ENCODE measurements at regions not wholly inside any gene's neighbourhood (a gene's known extent, or its start where the extent isn't known, plus 50 kb on each side); places are given as distances from the start of the nearest gene placed in this dataset.

GRCh38 chr10:111856631-111857030, 326.9 kb downstream of the GPAM start:
- TF ChIP-seq CTCF (conservative IDR thresholded peaks at IDR 0.05) = no peak; the same call in 1 of the 2 replicates
- no peak for TF ChIP-seq EZH2 (IDR thresholded peaks at IDR 0.05; ENCODE audit: low read depth)
- Histone ChIP-seq H3K79me2 (ENCODE audit: low read depth) (no peaks in the 10 kb centered on the region), H3K27ac (no peak overlapping the region), H3K4me1 (replicated peaks; ENCODE audit: insufficient read depth) (no peaks in the 10 kb centered on the region), H3K4me3 (no peak overlapping the region), H3K9me3 (ENCODE audit: insufficient read depth, low read depth) (no peaks in the 10 kb centered on the region), H3K4me2 (no peak overlapping the region), H2AFZ (no peak overlapping the region), H3K9me2 (ENCODE audit: insufficient read depth) (no peaks in the 10 kb centered on the region), H3F3A (ENCODE audit: insufficient read depth, low read depth) (no peaks in the 10 kb centered on the region), H4K20me1 (ENCODE audit: insufficient read depth) (no peaks in the 10 kb centered on the region), H3K36me3 (ENCODE audit: low read depth) (no peaks in the 10 kb centered on the region), H3K27me3 (ENCODE audit: insufficient read depth, low read depth) (no peaks in the 10 kb centered on the region)
- no TSS peak for BruUV-seq (replicated peaks)
- no peak for DNase-seq
- CTCF ChIA-PET = no interaction called here
- intact Hi-C loops (cut with micrococcal nuclease; ENCODE audit: unreplicated experiment) = no loop called here
- POLR2A ChIA-PET (ENCODE audit: unreplicated experiment) = no interaction called here

- Histone ChIP-seq H3K9me3 (ENCODE audit: insufficient read depth, low read depth) (no peaks in the 10 kb centered on the region), H2AFZ (no peak overlapping the region), H3K4me3 (no peak overlapping the region), H4K20me1 (ENCODE audit: insufficient read depth) (no peaks in the 10 kb centered on the region), H3K79me2 (ENCODE audit: low read depth) (no peaks in the 10 kb centered on the region), H3K4me2 (no peak overlapping the region), H3K36me3 (ENCODE audit: low read depth) (no peaks in the 10 kb centered on the region), H3K27me3 (ENCODE audit: insufficient read depth, low read depth) (no peaks in the 10 kb centered on the region), H3K27ac (no peak overlapping the region), H3K9me2 (ENCODE audit: insufficient read depth) (no peaks in the 10 kb centered on the region), H3K4me1 (replicated peaks; ENCODE audit: insufficient read depth) (no peaks in the 10 kb centered on the region), H3F3A (ENCODE audit: insufficient read depth, low read depth) (no peaks in the 10 kb centered on the region)
- DNase-seq = no peak
- TF ChIP-seq EZH2 (IDR thresholded peaks at IDR 0.05; ENCODE audit: low read depth) (no peak), CTCF (conservative IDR thresholded peaks at IDR 0.05) (no peak)
- intact Hi-C loops (cut with micrococcal nuclease; ENCODE audit: unreplicated experiment) = no loop called here
- ChIA-PET POLR2A (ENCODE audit: unreplicated experiment) (no interaction called here), CTCF (no interaction called here)
- BruUV-seq (replicated peaks) = no TSS peak
These were observed 318.0 kb downstream of the GPAM start for GRCh38 chr10:111865550-111865949.

GRCh38 chr10:111871458-111871857, 312.1 kb downstream of the GPAM start:
- BruUV-seq (replicated peaks) = no TSS peak
- intact Hi-C loops (cut with micrococcal nuclease; ENCODE audit: unreplicated experiment) = no loop called here
- no peaks in the 10 kb centered on the region for H3K36me3 ChIP-seq (ENCODE audit: low read depth)
- TF ChIP-seq CTCF (conservative IDR thresholded peaks at IDR 0.05) (no peak), EZH2 (IDR thresholded peaks at IDR 0.05; ENCODE audit: low read depth) (no peak)
- ChIA-PET POLR2A (ENCODE audit: unreplicated experiment) (no interaction called here), CTCF (no interaction called here)
- H3F3A ChIP-seq (ENCODE audit: insufficient read depth, low read depth) = no peaks in the 10 kb centered on the region
- no peak for DNase-seq
- no peaks in the 10 kb centered on the region for H3K4me1 ChIP-seq (replicated peaks; ENCODE audit: insufficient read depth)
- H3K4me3 ChIP-seq = no peak overlapping the region
- no peaks in the 10 kb centered on the region for H3K9me2 ChIP-seq (ENCODE audit: insufficient read depth)
- no peak overlapping the region for H2AFZ ChIP-seq
- no peaks in the 10 kb centered on the region for H3K9me3 ChIP-seq (ENCODE audit: insufficient read depth, low read depth)
- H3K27me3 ChIP-seq (ENCODE audit: insufficient read depth, low read depth) = no peaks in the 10 kb centered on the region
- no peak overlapping the region for H3K27ac ChIP-seq
- H3K79me2 ChIP-seq (ENCODE audit: low read depth) = no peaks in the 10 kb centered on the region
- no peak overlapping the region for H3K4me2 ChIP-seq
- H4K20me1 ChIP-seq (ENCODE audit: insufficient read depth) = no peaks in the 10 kb centered on the region
